ENCODE measurements at regions not wholly inside any gene's neighbourhood (a gene's known extent, or its start where the extent isn't known, plus 50 kb on each side); places are given as distances from the start of the nearest gene placed in this dataset.

GRCh38 chr1:88540255-88540654, 143.8 kb upstream of the PKN2 start:
- no peak overlapping the region for H3K9ac ChIP-seq (ENCODE audit: low read length)
- DNase-seq: no peak
- no peaks in the 10 kb centered on the region for H3K9me3 ChIP-seq (replicated peaks; ENCODE audit: insufficient read depth, low read length)
- no peaks in the 10 kb centered on the region for H3K9me2 ChIP-seq (replicated peaks; ENCODE audit: insufficient read depth, low read length)
- H3K27ac ChIP-seq (ENCODE audit: low read length): no peak overlapping the region
- no peaks in the 10 kb centered on the region for H3K36me3 ChIP-seq (replicated peaks; ENCODE audit: insufficient read depth, low read length)
- no peak overlapping the region for H3K4me2 ChIP-seq (ENCODE audit: low read depth, low read length)
- no peaks in the 10 kb centered on the region for H4K20me1 ChIP-seq (ENCODE audit: insufficient read depth, low read length)
- no peaks in the 10 kb centered on the region for H3K4me1 ChIP-seq (ENCODE audit: low read length)
- H3F3A ChIP-seq (ENCODE audit: insufficient read depth, low read length): no peaks in the 10 kb centered on the region
- H3K79me2 ChIP-seq (ENCODE audit: low read length): no peaks in the 10 kb centered on the region
- TF ChIP-seq EZH2 (optimal IDR thresholded peaks at IDR 0.05; ENCODE audit: low read depth, low read length): no peak
- no peak for TF ChIP-seq EZH2phosphoT487 (IDR thresholded peaks at IDR 0.05; ENCODE audit: low read length)
- no peak for TF ChIP-seq CTCF (IDR thresholded peaks at IDR 0.05; ENCODE audit: low read length)
- no peaks in the 10 kb centered on the region for H3K27me3 ChIP-seq (replicated peaks; ENCODE audit: insufficient read depth, low read length)
- H2AFZ ChIP-seq (ENCODE audit: low read length): no peak overlapping the region
- no peak overlapping the region for H3K4me3 ChIP-seq (ENCODE audit: low read length)

DNA sequence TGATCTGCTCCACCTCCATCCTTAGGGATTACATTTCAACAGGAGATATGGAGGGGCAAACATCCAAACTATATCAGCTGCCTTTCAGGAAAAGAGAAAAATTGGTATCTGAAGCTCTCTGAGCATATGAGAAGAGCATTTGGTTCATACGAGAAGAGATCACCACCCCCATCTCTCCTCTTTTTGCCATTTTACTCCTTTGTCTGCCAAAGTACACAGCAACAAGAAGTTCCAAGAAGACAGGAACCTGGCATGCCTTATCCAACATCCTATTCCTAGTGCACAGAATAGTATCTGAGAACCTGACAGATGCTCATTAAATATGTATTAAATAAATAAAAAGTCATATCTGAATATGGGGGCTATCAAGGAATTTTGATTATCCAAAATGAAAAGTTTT, 142.5 kb upstream of the PKN2 start:
- Histone ChIP-seq H3K4me2 (ENCODE audit: low read depth, low read length) (no peak overlapping the region), H3K9me2 (replicated peaks; ENCODE audit: insufficient read depth, low read length) (no peaks in the 10 kb centered on the region), H3F3A (ENCODE audit: insufficient read depth, low read length) (no peaks in the 10 kb centered on the region), H3K27ac (ENCODE audit: low read length) (no peak overlapping the region), H3K9me3 (replicated peaks; ENCODE audit: insufficient read depth, low read length) (no peaks in the 10 kb centered on the region), H3K36me3 (replicated peaks; ENCODE audit: insufficient read depth, low read length) (no peaks in the 10 kb centered on the region), H3K4me1 (ENCODE audit: low read length) (no peaks in the 10 kb centered on the region), H3K27me3 (replicated peaks; ENCODE audit: insufficient read depth, low read length) (no peaks in the 10 kb centered on the region), H3K4me3 (ENCODE audit: low read length) (no peak overlapping the region), H4K20me1 (ENCODE audit: insufficient read depth, low read length) (no peaks in the 10 kb centered on the region), H3K79me2 (ENCODE audit: low read length) (no peaks in the 10 kb centered on the region), H2AFZ (ENCODE audit: low read length) (no peak overlapping the region), H3K9ac (ENCODE audit: low read length) (no peak overlapping the region)
- no peak for DNase-seq
- no peak for TF ChIP-seq EZH2 (optimal IDR thresholded peaks at IDR 0.05; ENCODE audit: low read depth, low read length)
- TF ChIP-seq EZH2phosphoT487 (IDR thresholded peaks at IDR 0.05; ENCODE audit: low read length): no peak
- TF ChIP-seq CTCF (IDR thresholded peaks at IDR 0.05; ENCODE audit: low read length): no peak

GRCh38 chr1:88544195-88544594, 139.9 kb upstream of the PKN2 start:
- no peaks in the 10 kb centered on the region for H3F3A ChIP-seq (ENCODE audit: insufficient read depth, low read length)
- no peaks in the 10 kb centered on the region for H3K36me3 ChIP-seq (replicated peaks; ENCODE audit: insufficient read depth, low read length)
- no peaks in the 10 kb centered on the region for H3K27me3 ChIP-seq (replicated peaks; ENCODE audit: insufficient read depth, low read length)
- no peak overlapping the region for H3K4me2 ChIP-seq (ENCODE audit: low read depth, low read length)
- H2AFZ ChIP-seq (ENCODE audit: low read length): no peak overlapping the region
- H3K4me1 ChIP-seq (ENCODE audit: low read length): no peaks in the 10 kb centered on the region
- no peak for DNase-seq
- no peak overlapping the region for H3K27ac ChIP-seq (ENCODE audit: low read length)
- no peak overlapping the region for H3K4me3 ChIP-seq (ENCODE audit: low read length)
- TF ChIP-seq EZH2 (optimal IDR thresholded peaks at IDR 0.05; ENCODE audit: low read depth, low read length): no peak
- no peak for TF ChIP-seq EZH2phosphoT487 (IDR thresholded peaks at IDR 0.05; ENCODE audit: low read length)
- no peak for TF ChIP-seq CTCF (IDR thresholded peaks at IDR 0.05; ENCODE audit: low read length)
- no peaks in the 10 kb centered on the region for H3K79me2 ChIP-seq (ENCODE audit: low read length)
- H3K9me3 ChIP-seq (replicated peaks; ENCODE audit: insufficient read depth, low read length): no peaks in the 10 kb centered on the region
- H3K9me2 ChIP-seq (replicated peaks; ENCODE audit: insufficient read depth, low read length): no peaks in the 10 kb centered on the region
- H3K9ac ChIP-seq (ENCODE audit: low read length): no peak overlapping the region
- no peaks in the 10 kb centered on the region for H4K20me1 ChIP-seq (ENCODE audit: insufficient read depth, low read length)
